Duodenal mucosa (tissue), 2 donors: ENCODE measurements at regions not wholly inside any gene's neighbourhood (a gene's known extent, or its start where the extent isn't known, plus 50 kb on each side); places are given as distances from the start of the nearest gene placed in this dataset.
"Not testable (repeated sequence)": the region's sequence is repeated elsewhere in the genome, so short reads cannot be mapped to it uniquely, and the experiment has no call there.

Experiments used
- H3K27ac ChIP-seq: one replicate; pipeline ENCODE4 v1.7.0; 2013; ENCODE audit warnings: low read depth, low read length
- H3K27me3 ChIP-seq, 2 donors: one replicate each; pipeline ENCODE4 v1.7.0; 2013; ENCODE audit warnings: low read length in 2 of 2, control low read depth in 1 of 2; ENCODE audit not compliant: insufficient read depth in 2 of 2, control insufficient read depth in 1 of 2
- H3K36me3 ChIP-seq, 2 donors: one replicate each; pipeline ENCODE4 v1.7.0; 2013; ENCODE audit warnings: low read length in 2 of 2, control low read depth in 1 of 2; ENCODE audit not compliant: insufficient read depth in 2 of 2, control insufficient read depth in 1 of 2
- H3K4me1 ChIP-seq, 2 donors: one replicate each; pipeline ENCODE4 v1.7.0; 2013; ENCODE audit warnings: low read length in 2 of 2, control low read depth in 1 of 2; ENCODE audit not compliant: insufficient read depth in 2 of 2, control insufficient read depth in 1 of 2
- H3K4me3 ChIP-seq, 2 donors: one replicate each; pipeline ENCODE4 v1.7.0; 2013; ENCODE audit warnings: low read length in 2 of 2, low read depth in 1 of 2
- H3K9ac ChIP-seq, 2 donors: one replicate each; pipeline ENCODE4 v1.7.0; 2013; ENCODE audit warnings: low read length in 2 of 2, low read depth in 1 of 2
- H3K9me3 ChIP-seq, 2 donors: one replicate each; pipeline ENCODE4 v1.7.0; 2013; ENCODE audit warnings: low read length in 2 of 2, control low read depth in 1 of 2; ENCODE audit not compliant: control insufficient read depth in 1 of 2

- Histone ChIP-seq H3K9me3 (no peaks in the 10 kb centered on the region), H3K36me3 (no peaks in the 10 kb centered on the region), H3K9ac (no peak overlapping the region), H3K27ac (no peak overlapping the region), H3K4me3 (no peak overlapping the region), H3K4me1 (no peaks in the 10 kb centered on the region), H3K27me3 (no peaks in the 10 kb centered on the region)
Measured at GRCh38 chr2:188675391-188676009, 298.7 kb upstream of the COL3A1 start.

- Histone ChIP-seq H3K9me3 (no peaks in the 10 kb centered on the region), H3K27me3 (no peaks in the 10 kb centered on the region), H3K27ac (no peak overlapping the region), H3K36me3 (no peaks in the 10 kb centered on the region), H3K4me3 (no peak overlapping the region), H3K4me1 (no peaks in the 10 kb centered on the region), H3K9ac (no peak overlapping the region)
Measured at GRCh38 chr2:188676010-188676400, 298.2 kb upstream of the COL3A1 start.

- no peak overlapping the region for H3K4me3 ChIP-seq
- H3K27me3 ChIP-seq: no peaks in the 10 kb centered on the region
- H3K36me3 ChIP-seq: no peaks in the 10 kb centered on the region
- H3K9me3 ChIP-seq: no peaks in the 10 kb centered on the region
- H3K9ac ChIP-seq: no peak overlapping the region
- no peaks in the 10 kb centered on the region for H3K4me1 ChIP-seq
- no peak overlapping the region for H3K27ac ChIP-seq
Measured at GRCh38 chr2:188677142-188677541, 297.0 kb upstream of the COL3A1 start.

GRCh38 chr2:188678882-188679281 is 295.3 kb upstream of the COL3A1 start:
- Histone ChIP-seq H3K9ac (no peak overlapping the region), H3K27ac (no peak overlapping the region), H3K4me1 (no peaks in the 10 kb centered on the region), H3K36me3 (no peaks in the 10 kb centered on the region), H3K4me3 (no peak overlapping the region), H3K27me3 (no peaks in the 10 kb centered on the region), H3K9me3 (no peaks in the 10 kb centered on the region)

- no peaks in the 10 kb centered on the region for H3K9me3 ChIP-seq
- H3K27ac ChIP-seq: no peak overlapping the region
- no peak overlapping the region for H3K9ac ChIP-seq
- no peaks in the 10 kb centered on the region for H3K36me3 ChIP-seq
- no peak overlapping the region for H3K4me3 ChIP-seq
- no peaks in the 10 kb centered on the region for H3K4me1 ChIP-seq
- no peaks in the 10 kb centered on the region for H3K27me3 ChIP-seq
Measured at GRCh38 chr2:188682838-188683237, 291.3 kb upstream of the COL3A1 start.

GRCh38 chr2:188684795-188685194 is 289.4 kb upstream of the COL3A1 start:
- Histone ChIP-seq H3K4me3 (no peak overlapping the region), H3K36me3 (no peaks in the 10 kb centered on the region), H3K4me1 (no peaks in the 10 kb centered on the region), H3K9me3 (no peaks in the 10 kb centered on the region), H3K27ac (no peak overlapping the region), H3K9ac (no peak overlapping the region), H3K27me3 (no peaks in the 10 kb centered on the region)

- Histone ChIP-seq H3K9me3 (no peaks in the 10 kb centered on the region), H3K9ac (no peak overlapping the region), H3K36me3 (no peaks in the 10 kb centered on the region), H3K27ac (no peak overlapping the region), H3K4me3 (no peak overlapping the region), H3K27me3 (no peaks in the 10 kb centered on the region), H3K4me1 (no peaks in the 10 kb centered on the region)
Measured at GRCh38 chr2:188693111-188693510, 281.1 kb upstream of the COL3A1 start.

- no peaks in the 10 kb centered on the region for H3K4me1 ChIP-seq
- no peak overlapping the region for H3K27ac ChIP-seq
- no peaks in the 10 kb centered on the region for H3K27me3 ChIP-seq
- no peaks in the 10 kb centered on the region for H3K9me3 ChIP-seq
- no peak overlapping the region for H3K4me3 ChIP-seq
- H3K36me3 ChIP-seq: no peaks in the 10 kb centered on the region
- no peak overlapping the region for H3K9ac ChIP-seq
Measured at GRCh38 chr2:188693771-188694170, 280.4 kb upstream of the COL3A1 start.

GRCh38 chr2:188695953-188696352 is 278.2 kb upstream of the COL3A1 start:
- Histone ChIP-seq H3K27me3 (no peaks in the 10 kb centered on the region), H3K9ac (no peak overlapping the region), H3K9me3 (no peaks in the 10 kb centered on the region), H3K36me3 (no peaks in the 10 kb centered on the region), H3K4me3 (no peak overlapping the region), H3K27ac (no peak overlapping the region), H3K4me1 (no peaks in the 10 kb centered on the region)

GRCh38 chr2:188698151-188698550 is 276.0 kb upstream of the COL3A1 start:
- H3K9ac ChIP-seq, H3K27me3 ChIP-seq, H3K4me3 ChIP-seq, H3K36me3 ChIP-seq, H3K4me1 ChIP-seq, H3K27ac ChIP-seq, H3K9me3 ChIP-seq: not testable (repeated sequence)

GRCh38 chr2:188701836-188702235 is 272.3 kb upstream of the COL3A1 start:
- no peaks in the 10 kb centered on the region for H3K4me1 ChIP-seq
- H3K36me3 ChIP-seq: no peaks in the 10 kb centered on the region
- H3K4me3 ChIP-seq: no peak overlapping the region
- no peak overlapping the region for H3K27ac ChIP-seq
- H3K27me3 ChIP-seq: no peaks in the 10 kb centered on the region
- H3K9ac ChIP-seq: no peak overlapping the region
- H3K9me3 ChIP-seq: no peaks in the 10 kb centered on the region
